ENCODE measurements at regions not wholly inside any gene's neighbourhood (a gene's known extent, or its start where the extent isn't known, plus 50 kb on each side); places are given as distances from the start of the nearest gene placed in this dataset.

- TF ChIP-seq EZH2 (IDR thresholded peaks at IDR 0.05; ENCODE audit: borderline replicate concordance, low read depth, low read length, poor library complexity, severe bottlenecking) = no peak
- TF ChIP-seq, protein P1, sequence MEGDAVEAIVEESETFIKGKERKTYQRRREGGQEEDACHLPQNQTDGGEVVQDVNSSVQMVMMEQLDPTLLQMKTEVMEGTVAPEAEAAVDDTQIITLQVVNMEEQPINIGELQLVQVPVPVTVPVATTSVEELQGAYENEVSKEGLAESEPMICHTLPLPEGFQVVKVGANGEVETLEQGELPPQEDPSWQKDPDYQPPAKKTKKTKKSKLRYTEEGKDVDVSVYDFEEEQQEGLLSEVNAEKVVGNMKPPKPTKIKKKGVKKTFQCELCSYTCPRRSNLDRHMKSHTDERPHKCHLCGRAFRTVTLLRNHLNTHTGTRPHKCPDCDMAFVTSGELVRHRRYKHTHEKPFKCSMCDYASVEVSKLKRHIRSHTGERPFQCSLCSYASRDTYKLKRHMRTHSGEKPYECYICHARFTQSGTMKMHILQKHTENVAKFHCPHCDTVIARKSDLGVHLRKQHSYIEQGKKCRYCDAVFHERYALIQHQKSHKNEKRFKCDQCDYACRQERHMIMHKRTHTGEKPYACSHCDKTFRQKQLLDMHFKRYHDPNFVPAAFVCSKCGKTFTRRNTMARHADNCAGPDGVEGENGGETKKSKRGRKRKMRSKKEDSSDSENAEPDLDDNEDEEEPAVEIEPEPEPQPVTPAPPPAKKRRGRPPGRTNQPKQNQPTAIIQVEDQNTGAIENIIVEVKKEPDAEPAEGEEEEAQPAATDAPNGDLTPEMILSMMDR (conservative IDR thresholded peaks at IDR 0.05; ENCODE audit: low read depth, low read length) = no peak
Observed at GRCh38 chr14:101257551-101257950, 303.7 kb upstream of the DIO3 start.

Measured in A673 (cell line).